Progenitor cell of endocrine pancreas (in vitro differentiated cells): ENCODE measurements at regions not wholly inside any gene's neighbourhood (a gene's known extent, or its start where the extent isn't known, plus 50 kb on each side); places are given as distances from the start of the nearest gene placed in this dataset.

ENCODE experiments used
- DNase-seq: peaks from one replicate; pipeline ENCODE4 v3.0.0; 2021; ENCODE audit warnings: low spot score; ENCODE audit not compliant: unreplicated experiment
- H3K27ac Mint-ChIP-seq: 2 replicates; pipeline ENCODE4 v1.8.0; 2021; ENCODE audit warnings: mild to moderate bottlenecking, moderate library complexity, mixed read lengths
- H3K27me3 Mint-ChIP-seq: 2 replicates; pipeline ENCODE4 v1.8.0; 2021; ENCODE audit warnings: mixed read lengths
- H3K36me3 Mint-ChIP-seq: 2 replicates; pipeline ENCODE4 v1.8.0; 2022; ENCODE audit warnings: mixed read lengths; ENCODE audit not compliant: insufficient read depth
- H3K4me1 Mint-ChIP-seq: 2 replicates; pipeline ENCODE4 v1.8.0; 2021; ENCODE audit warnings: low read depth, mixed read lengths
- H3K4me3 Mint-ChIP-seq: 2 replicates; pipeline ENCODE4 v1.8.0; 2021; ENCODE audit warnings: low read depth, mild to moderate bottlenecking, moderate library complexity, mixed read lengths
- H3K9me3 Mint-ChIP-seq: 2 replicates; pipeline ENCODE4 v1.8.0; 2021; ENCODE audit warnings: low read depth, mixed read lengths
- TF ChIP-seq, protein P1 (sequence below): fragments of 200-600 bp; sonication (generic); IDR thresholded peaks from one replicate; pipeline ENCODE4 v1.5.0; 2021; ENCODE audit warnings: antibody characterized with exemption, mild to moderate bottlenecking; ENCODE audit not compliant: unreplicated experiment

DNA sequence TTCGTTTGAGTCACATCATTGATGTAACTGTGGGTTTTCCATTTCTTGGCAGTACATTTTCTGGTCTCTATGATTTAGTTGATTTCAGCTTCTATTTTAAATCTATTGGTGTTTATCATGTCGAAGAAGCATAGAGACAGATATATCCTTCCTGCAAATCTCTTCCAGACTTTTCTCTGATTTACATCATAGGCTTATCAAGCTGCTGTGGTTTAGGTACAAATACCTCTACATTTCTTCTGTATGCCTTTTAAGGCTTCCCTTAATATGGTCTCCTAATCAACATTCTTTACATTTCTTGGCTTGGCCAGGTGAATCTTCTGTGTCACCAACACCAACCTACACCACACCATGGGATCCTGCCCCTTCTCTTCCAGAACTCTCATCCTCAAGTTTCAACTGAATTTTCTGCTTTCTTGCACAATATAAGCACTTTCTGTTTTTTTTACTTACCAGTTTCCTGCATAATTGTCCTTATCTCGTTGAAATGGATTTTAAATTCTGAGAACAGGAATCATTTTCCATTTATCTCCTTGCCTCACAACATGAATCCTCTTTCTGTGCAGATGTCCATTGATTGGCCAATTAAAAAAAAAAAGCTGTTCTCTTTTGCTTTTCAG, 626.9 kb downstream of the ANKRD50 start:
- Mint-ChIP-seq H3K36me3 (no peaks in the 10 kb centered on the region), H3K4me3 (no peak overlapping the region), H3K4me1 (no peaks in the 10 kb centered on the region), H3K9me3 (peaks cover 6% of the 10 kb centered on the region), H3K27me3 (no peaks in the 10 kb centered on the region), H3K27ac (no peak overlapping the region)
- TF ChIP-seq, protein P1, sequence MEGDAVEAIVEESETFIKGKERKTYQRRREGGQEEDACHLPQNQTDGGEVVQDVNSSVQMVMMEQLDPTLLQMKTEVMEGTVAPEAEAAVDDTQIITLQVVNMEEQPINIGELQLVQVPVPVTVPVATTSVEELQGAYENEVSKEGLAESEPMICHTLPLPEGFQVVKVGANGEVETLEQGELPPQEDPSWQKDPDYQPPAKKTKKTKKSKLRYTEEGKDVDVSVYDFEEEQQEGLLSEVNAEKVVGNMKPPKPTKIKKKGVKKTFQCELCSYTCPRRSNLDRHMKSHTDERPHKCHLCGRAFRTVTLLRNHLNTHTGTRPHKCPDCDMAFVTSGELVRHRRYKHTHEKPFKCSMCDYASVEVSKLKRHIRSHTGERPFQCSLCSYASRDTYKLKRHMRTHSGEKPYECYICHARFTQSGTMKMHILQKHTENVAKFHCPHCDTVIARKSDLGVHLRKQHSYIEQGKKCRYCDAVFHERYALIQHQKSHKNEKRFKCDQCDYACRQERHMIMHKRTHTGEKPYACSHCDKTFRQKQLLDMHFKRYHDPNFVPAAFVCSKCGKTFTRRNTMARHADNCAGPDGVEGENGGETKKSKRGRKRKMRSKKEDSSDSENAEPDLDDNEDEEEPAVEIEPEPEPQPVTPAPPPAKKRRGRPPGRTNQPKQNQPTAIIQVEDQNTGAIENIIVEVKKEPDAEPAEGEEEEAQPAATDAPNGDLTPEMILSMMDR, result no peak
- no peak for DNase-seq

DNA sequence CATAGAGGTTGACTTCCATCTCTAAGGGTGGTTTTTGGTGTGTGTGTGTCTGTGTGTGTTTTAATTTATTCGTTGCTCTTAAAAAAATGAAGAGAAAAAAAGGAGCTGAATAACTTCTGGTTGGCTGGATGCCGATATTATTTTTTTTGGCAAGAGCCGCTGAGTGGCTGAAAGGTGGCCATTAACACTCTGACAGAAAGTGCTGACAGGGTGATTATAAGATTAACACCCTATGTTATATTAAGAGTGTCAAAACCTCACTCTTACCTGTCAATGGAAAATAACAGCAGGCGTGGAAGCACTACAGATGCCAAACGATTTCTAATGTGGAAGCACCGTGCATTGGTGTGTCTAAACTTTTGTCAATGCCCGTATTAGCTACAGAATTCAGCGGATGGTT, 622.5 kb downstream of the ANKRD50 start:
- H3K4me1 Mint-ChIP-seq, result peaks cover 2% of the 10 kb centered on the region
- H3K36me3 Mint-ChIP-seq, result peaks cover 1% of the 10 kb centered on the region
- DNase-seq, result no peak

DNA sequence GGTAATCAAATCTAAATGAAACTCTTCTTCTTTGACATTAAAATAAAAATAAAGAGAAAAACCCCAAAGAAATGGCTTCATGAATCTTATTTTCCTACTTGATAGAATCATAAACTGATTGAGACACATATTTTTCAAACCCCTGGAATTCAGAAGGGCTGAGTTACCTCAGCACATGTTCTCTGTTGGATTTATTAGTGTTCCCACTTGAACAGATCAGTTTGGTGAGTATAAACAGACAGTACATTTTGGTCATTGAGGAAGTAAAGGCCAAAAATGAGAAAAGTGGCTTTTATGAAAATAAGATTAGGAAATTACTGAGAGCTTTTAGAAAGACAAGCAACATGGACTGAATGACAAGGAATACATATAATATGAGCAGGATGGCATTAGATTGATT, 620.4 kb downstream of the ANKRD50 start:
- Mint-ChIP-seq H3K4me3 (no peak overlapping the region), H3K9me3 (peaks cover 10% of the 10 kb centered on the region), H3K36me3 (peaks cover 1% of the 10 kb centered on the region), H3K27ac (no peak overlapping the region), H3K27me3 (no peaks in the 10 kb centered on the region), H3K4me1 (peaks cover 2% of the 10 kb centered on the region)
- TF ChIP-seq, protein P1, result no peak
- no peak for DNase-seq

More for the DNA sequence above, 622.5 kb downstream of the ANKRD50 start:
- Mint-ChIP-seq H3K27me3 (no peaks in the 10 kb centered on the region), H3K27ac (no peak overlapping the region), H3K9me3 (peaks cover 10% of the 10 kb centered on the region), H3K4me3 (no peak overlapping the region)
- TF ChIP-seq, protein P1, result no peak

DNA sequence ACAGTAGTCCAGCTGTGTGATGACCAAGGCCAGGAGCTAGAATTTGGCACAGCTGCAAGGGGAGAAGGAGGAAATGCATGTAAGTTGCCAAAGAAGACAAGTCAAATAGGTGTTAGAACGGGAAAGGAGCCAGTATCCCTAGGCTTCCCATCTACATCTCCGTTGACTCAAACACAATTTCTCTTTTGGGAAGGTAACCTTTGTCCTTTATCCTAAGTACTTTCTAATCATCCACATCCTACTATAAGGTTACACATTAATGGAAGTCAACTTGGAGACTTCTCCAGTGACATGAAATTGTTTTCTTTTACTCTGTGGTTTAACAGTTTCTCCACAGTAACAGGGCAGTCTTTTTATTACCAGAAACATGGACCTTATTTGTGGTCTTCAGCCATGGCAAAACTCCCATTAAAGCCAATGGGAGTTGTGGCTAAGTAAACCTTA, 620.0 kb downstream of the ANKRD50 start:
- no peak for DNase-seq
- H3K27me3 Mint-ChIP-seq, result no peaks in the 10 kb centered on the region
- TF ChIP-seq, protein P1, result no peak
- H3K36me3 Mint-ChIP-seq, result peaks cover 1% of the 10 kb centered on the region
- H3K27ac Mint-ChIP-seq, result no peak overlapping the region
- H3K4me3 Mint-ChIP-seq, result no peak overlapping the region
- H3K4me1 Mint-ChIP-seq, result peaks cover 2% of the 10 kb centered on the region
- peaks cover 10% of the 10 kb centered on the region for H3K9me3 Mint-ChIP-seq

DNA sequence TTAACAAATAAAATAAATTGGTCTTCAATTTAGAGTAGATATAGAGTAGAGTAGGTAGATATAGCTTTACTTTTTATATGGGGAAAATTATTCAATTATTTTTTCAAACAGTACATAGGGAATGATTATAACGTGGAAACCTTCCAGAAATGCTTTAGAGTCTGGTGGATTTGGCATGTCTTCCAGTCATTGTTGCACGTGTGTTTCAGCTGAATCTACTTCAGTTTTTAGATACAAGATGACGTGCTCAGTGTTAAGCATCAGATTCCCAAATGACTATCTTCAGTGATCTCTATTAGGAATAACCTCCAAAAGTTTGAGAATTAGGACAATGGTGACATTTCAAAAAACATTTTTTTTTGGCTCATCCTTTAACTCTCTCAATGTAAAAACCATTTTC, 616.9 kb downstream of the ANKRD50 start:
- H3K27ac Mint-ChIP-seq, result no peak overlapping the region
- TF ChIP-seq, protein P1, result no peak
- DNase-seq, result no peak
- H3K4me3 Mint-ChIP-seq, result no peak overlapping the region
- H3K4me1 Mint-ChIP-seq, result peaks cover 2% of the 10 kb centered on the region
- H3K27me3 Mint-ChIP-seq, result no peaks in the 10 kb centered on the region
- peaks cover 10% of the 10 kb centered on the region for H3K9me3 Mint-ChIP-seq
- peaks cover 1% of the 10 kb centered on the region for H3K36me3 Mint-ChIP-seq
